HL-60 (cell line): ENCODE measurements at regions not wholly inside any gene's neighbourhood (a gene's known extent, or its start where the extent isn't known, plus 50 kb on each side); places are given as distances from the start of the nearest gene placed in this dataset.

ENCODE experiments used
- DNase-seq, 2 experiments: peaks; one replicate each; pipeline ENCODE4 v3.0.0-alpha.2; 2010 to 2020; ENCODE audit warnings: low read depth in 1 of 2, low spot score in 1 of 2
- H3K27ac ChIP-seq: fragments of 250-450 bp; sonication (Bioruptor Pico); replicated peaks from 2 replicates; pipeline ENCODE4 v1.5.1; 2020; ENCODE audit warnings: mild to moderate bottlenecking, moderate library complexity
- H3K27me3 ChIP-seq: fragments of 250-450 bp; sonication (Bioruptor Pico); 2 replicates; pipeline ENCODE4 v1.5.1; 2021; ENCODE audit warnings: mild to moderate bottlenecking, moderate library complexity; ENCODE audit not compliant: insufficient read depth, poor library complexity, severe bottlenecking
- H3K4me3 ChIP-seq: replicated peaks from 2 replicates; pipeline ENCODE4 v1.5.1; 2011; ENCODE audit warnings: mild to moderate bottlenecking, control low read depth, low read length; ENCODE audit not compliant: insufficient read depth
- CTCF ChIP-seq: IDR thresholded peaks from one replicate; pipeline ENCODE4 v1.5.1; 2011; ENCODE audit warnings: low read length, control low read depth, inconsistent platforms; ENCODE audit not compliant: insufficient read depth
- GABPA ChIP-seq: IDR thresholded peaks from 2 replicates; pipeline ENCODE4 v1.6.1; 2012; ENCODE audit warnings: low read depth
- POLR2AphosphoS5 ChIP-seq: IDR thresholded peaks from 2 replicates; pipeline ENCODE4 v1.6.1; 2012; ENCODE audit warnings: low read depth
- REST ChIP-seq: IDR thresholded peaks from 2 replicates; pipeline ENCODE4 v1.6.1; 2012; ENCODE audit warnings: low read depth; ENCODE audit not compliant: insufficient replicate concordance
- SPI1 ChIP-seq: IDR thresholded peaks from 2 replicates; pipeline ENCODE4 v1.6.1; 2012; ENCODE audit warnings: low read depth, mild to moderate bottlenecking, borderline replicate concordance

GRCh38 chr11:122436188-122436555, 219.3 kb upstream of the UBASH3B start:
- DNase-seq, result no peak
- Histone ChIP-seq H3K27ac (no peak overlapping the region), H3K4me3 (no peak overlapping the region), H3K27me3 (no peaks in the 10 kb centered on the region)
- TF ChIP-seq CTCF (no peak), SPI1 (no peak), GABPA (no peak), POLR2AphosphoS5 (no peak), REST (no peak)

- Histone ChIP-seq H3K27me3 (no peaks in the 10 kb centered on the region), H3K4me3 (no peak overlapping the region), H3K27ac (no peak overlapping the region)
- no peak for TF ChIP-seq SPI1
- no peak for DNase-seq
These were observed 219.9 kb upstream of the UBASH3B start for GRCh38 chr11:122435540-122436187.

- Histone ChIP-seq H3K4me3 (no peak overlapping the region), H3K27ac (no peak overlapping the region), H3K27me3 (no peaks in the 10 kb centered on the region)
- TF ChIP-seq REST, result no peak
- no peak for TF ChIP-seq POLR2AphosphoS5
- no peak for TF ChIP-seq CTCF
- no peak for TF ChIP-seq GABPA
- no peak for TF ChIP-seq SPI1
- DNase-seq, result no peak
These were observed 220.7 kb upstream of the UBASH3B start for GRCh38 chr11:122434786-122435185.

GRCh38 chr11:122430490-122430889, 225.0 kb upstream of the UBASH3B start:
- Histone ChIP-seq H3K27ac (no peak overlapping the region), H3K4me3 (no peak overlapping the region), H3K27me3 (no peaks in the 10 kb centered on the region)
- no peak for DNase-seq
- TF ChIP-seq SPI1 (no peak), REST (no peak), GABPA (no peak), POLR2AphosphoS5 (no peak), CTCF (no peak)
